Epithelial cell of proximal tubule (primary cell): ENCODE measurements at regions not wholly inside any gene's neighbourhood (a gene's known extent, or its start where the extent isn't known, plus 50 kb on each side); places are given as distances from the start of the nearest gene placed in this dataset.

Experiments used
- DNase-seq: peaks from one replicate; pipeline ENCODE4 v3.0.0-alpha.2; 2011; ENCODE audit warnings: low read depth
- H3K4me3 ChIP-seq: 2 replicates; pipeline ENCODE4 v1.5.1; 2011; ENCODE audit warnings: low read depth, mild to moderate bottlenecking, low read length
- CTCF ChIP-seq: conservative IDR thresholded peaks from 2 replicates; pipeline ENCODE4 v1.5.1; 2012; ENCODE audit warnings: low read depth, mild to moderate bottlenecking, low read length

GRCh38 chr6:56386717-56387116 is 139.3 kb upstream of the COL21A1 start:
- H3K4me3 ChIP-seq = no peak overlapping the region
- DNase-seq = no peak
- no peak for TF ChIP-seq CTCF

- no peak for DNase-seq
- H3K4me3 ChIP-seq = no peak overlapping the region
- TF ChIP-seq CTCF = no peak
Measured at GRCh38 chr6:56385981-56386593, 138.7 kb upstream of the COL21A1 start.

- H3K4me3 ChIP-seq = no peak overlapping the region
- TF ChIP-seq CTCF = no peak
- no peak for DNase-seq
Measured at GRCh38 chr6:56383160-56383559, 135.8 kb upstream of the COL21A1 start.

- DNase-seq = no peak
- no peak overlapping the region for H3K4me3 ChIP-seq
- TF ChIP-seq CTCF = no peak
Measured at GRCh38 chr6:56382416-56382940, 135.1 kb upstream of the COL21A1 start.

GRCh38 chr6:56381801-56382251 is 134.4 kb upstream of the COL21A1 start:
- no peak for TF ChIP-seq CTCF
- H3K4me3 ChIP-seq = no peak overlapping the region
- DNase-seq = no peak

GRCh38 chr6:56380476-56380875 is 133.1 kb upstream of the COL21A1 start:
- DNase-seq = no peak
- H3K4me3 ChIP-seq = no peak overlapping the region
- TF ChIP-seq CTCF = no peak

GRCh38 chr6:56378966-56379585 is 131.7 kb upstream of the COL21A1 start:
- TF ChIP-seq CTCF = no peak
- DNase-seq = no peak
- no peak overlapping the region for H3K4me3 ChIP-seq
